ENCODE measurements at regions not wholly inside any gene's neighbourhood (a gene's known extent, or its start where the extent isn't known, plus 50 kb on each side); places are given as distances from the start of the nearest gene placed in this dataset.

DNA sequence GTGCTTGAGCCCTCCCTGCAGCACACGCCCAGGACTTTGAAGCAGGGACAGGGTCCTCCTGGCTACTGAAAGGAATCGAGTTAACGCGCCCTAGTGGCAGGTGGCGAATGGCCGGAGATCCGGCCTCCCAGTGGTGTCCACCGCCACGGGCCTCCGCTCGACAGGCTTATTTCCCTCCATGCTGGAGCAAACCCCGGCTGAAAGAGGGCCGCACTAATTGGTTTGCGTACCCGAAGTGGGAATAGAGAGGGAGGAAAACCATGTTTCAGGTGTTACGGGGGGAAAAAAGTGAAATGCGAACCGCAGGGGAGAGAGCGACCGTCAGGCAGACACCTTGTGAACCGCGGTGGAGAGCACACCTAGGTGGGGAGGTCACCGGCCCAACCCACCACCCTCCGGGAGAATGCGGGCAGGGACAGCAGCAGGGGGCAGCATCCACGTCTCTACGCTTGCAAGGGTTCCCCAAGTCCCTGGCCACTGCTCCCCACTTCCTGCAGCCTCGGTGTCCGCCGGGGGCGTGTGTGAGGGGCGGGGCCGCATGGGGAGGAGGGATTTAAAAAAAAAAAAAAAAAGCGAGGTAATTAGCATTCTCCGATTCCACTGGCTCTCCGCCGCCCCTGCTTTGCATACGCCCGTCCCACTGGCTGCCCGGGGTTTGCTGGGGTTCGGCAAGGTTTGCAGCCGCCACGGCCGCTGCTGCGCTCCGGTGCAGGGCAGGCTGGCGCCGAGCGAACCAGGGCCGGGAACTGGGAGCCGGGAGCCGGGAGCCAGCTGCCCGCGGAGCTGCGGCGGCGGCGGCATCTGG lies 224.6 kb upstream of the CRY1 start:
- Histone ChIP-seq H3K27ac (replicated peaks) (peak overlapping the region; percentile 94), H3K27me3 (ENCODE audit: insufficient read depth, poor library complexity, severe bottlenecking) (no peaks in the 10 kb centered on the region), H3K4me3 (replicated peaks; ENCODE audit: insufficient read depth, low read length) (0 out of 2 replicates have a peak overlapping the region, but pooled peaks have one; percentile 2)
- TF ChIP-seq POLR2AphosphoS5 (IDR thresholded peaks at IDR 0.05; ENCODE audit: low read depth) (no peak), SPI1 (IDR thresholded peaks at IDR 0.05; ENCODE audit: borderline replicate concordance, low read depth) (peak; percentile 19; the same call in 1 of the 2 replicates), GABPA (IDR thresholded peaks at IDR 0.05; ENCODE audit: low read depth) (no peak), REST (IDR thresholded peaks at IDR 0.05; ENCODE audit: insufficient replicate concordance, low read depth) (no peak), CTCF (IDR thresholded peaks at IDR 0.05; ENCODE audit: insufficient read depth, low read length) (no peak)
- DNase-seq (ENCODE audit: low read depth in 1 of 2, low spot score in 1 of 2) = peak in 1 of 2 experiments; percentile 93

- Histone ChIP-seq H3K27ac (replicated peaks) (peak overlapping the region; percentile 94), H3K27me3 (ENCODE audit: insufficient read depth, poor library complexity, severe bottlenecking) (no peaks in the 10 kb centered on the region), H3K4me3 (replicated peaks; ENCODE audit: insufficient read depth, low read length) (0 out of 2 replicates have a peak overlapping the region, but pooled peaks have one; percentile 2)
- TF ChIP-seq REST (IDR thresholded peaks at IDR 0.05; ENCODE audit: insufficient replicate concordance, low read depth) (no peak), POLR2AphosphoS5 (IDR thresholded peaks at IDR 0.05; ENCODE audit: low read depth) (no peak), GABPA (IDR thresholded peaks at IDR 0.05; ENCODE audit: low read depth) (no peak), SPI1 (IDR thresholded peaks at IDR 0.05; ENCODE audit: borderline replicate concordance, low read depth) (no peak), CTCF (IDR thresholded peaks at IDR 0.05; ENCODE audit: insufficient read depth, low read length) (no peak)
- DNase-seq (ENCODE audit: low read depth in 1 of 2, low spot score in 1 of 2) = no peak
Observed at GRCh38 chr12:107318556-107318805, 225.1 kb upstream of the CRY1 start.

DNA sequence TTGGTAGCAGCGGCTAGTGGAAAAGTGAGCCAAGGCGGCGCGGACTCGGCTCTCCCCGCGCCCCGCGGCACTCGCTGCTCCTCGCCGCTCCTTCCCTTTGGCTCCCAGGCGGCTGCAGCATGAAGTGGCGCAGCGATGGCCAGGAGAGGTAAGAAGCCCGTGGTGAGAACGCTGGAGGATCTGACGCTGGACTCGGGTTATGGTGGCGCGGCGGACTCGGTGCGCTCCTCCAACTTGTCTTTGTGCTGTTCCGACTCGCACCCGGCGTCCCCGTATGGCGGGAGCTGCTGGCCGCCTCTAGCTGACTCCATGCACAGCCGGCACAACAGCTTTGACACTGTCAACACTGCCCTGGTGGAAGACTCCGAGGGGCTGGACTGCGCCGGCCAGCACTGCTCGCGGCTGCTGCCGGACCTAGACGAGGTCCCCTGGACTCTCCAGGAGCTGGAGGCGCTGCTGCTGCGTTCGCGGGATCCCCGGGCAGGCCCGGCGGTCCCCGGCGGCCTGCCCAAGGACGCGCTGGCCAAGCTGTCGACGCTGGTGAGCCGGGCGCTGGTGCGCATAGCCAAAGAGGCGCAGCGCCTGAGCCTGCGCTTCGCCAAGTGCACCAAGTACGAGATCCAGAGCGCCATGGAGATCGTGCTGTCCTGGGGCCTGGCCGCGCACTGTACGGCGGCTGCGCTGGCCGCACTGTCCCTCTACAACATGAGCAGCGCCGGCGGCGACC lies 225.6 kb upstream of the CRY1 start:
- peak in 1 of 2 experiments; percentile 49 for DNase-seq (ENCODE audit: low read depth in 1 of 2, low spot score in 1 of 2)
- H3K4me3 ChIP-seq (replicated peaks; ENCODE audit: insufficient read depth, low read length) = no peak overlapping the region
- no peaks in the 10 kb centered on the region for H3K27me3 ChIP-seq (ENCODE audit: insufficient read depth, poor library complexity, severe bottlenecking)
- TF ChIP-seq GABPA (IDR thresholded peaks at IDR 0.05; ENCODE audit: low read depth) = no peak
- no peak for TF ChIP-seq REST (IDR thresholded peaks at IDR 0.05; ENCODE audit: insufficient replicate concordance, low read depth)
- TF ChIP-seq POLR2AphosphoS5 (IDR thresholded peaks at IDR 0.05; ENCODE audit: low read depth) = no peak; the same call in 1 of the 2 replicates
- no peak for TF ChIP-seq SPI1 (IDR thresholded peaks at IDR 0.05; ENCODE audit: borderline replicate concordance, low read depth)
- TF ChIP-seq CTCF (IDR thresholded peaks at IDR 0.05; ENCODE audit: insufficient read depth, low read length) = no peak
- peak overlapping the region; percentile 94 for H3K27ac ChIP-seq (replicated peaks)

Measured in HL-60 (cell line).